Fibroblast of lung (primary cell): ENCODE measurements at regions not wholly inside any gene's neighbourhood (a gene's known extent, or its start where the extent isn't known, plus 50 kb on each side); places are given as distances from the start of the nearest gene placed in this dataset.

Source experiments
- DNase-seq, 2 donors: peaks; one replicate each; pipeline versions ENCODE4 v3.0.0 to v3.0.0-alpha.2; 2010; ENCODE audit warnings: low read depth in 2 of 2
- H2AFZ ChIP-seq: 2 replicates; pipeline ENCODE4 v1.5.1; 2012; ENCODE audit warnings: low read length, control low read depth, inconsistent platforms
- H3K27ac ChIP-seq: 2 replicates; pipeline ENCODE4 v1.5.1; 2011; ENCODE audit warnings: low read length, control low read depth; ENCODE audit not compliant: insufficient read depth
- H3K27me3 ChIP-seq: 2 replicates; pipeline ENCODE4 v1.5.1; 2011; ENCODE audit warnings: mild to moderate bottlenecking, low read length; ENCODE audit not compliant: control insufficient read depth, insufficient read depth
- H3K36me3 ChIP-seq: 2 replicates; pipeline ENCODE4 v1.5.1; 2011; ENCODE audit warnings: low read length; ENCODE audit not compliant: control insufficient read depth, insufficient read depth
- H3K4me1 ChIP-seq: 2 replicates; pipeline ENCODE4 v1.5.1; 2011; ENCODE audit warnings: low read length; ENCODE audit not compliant: control insufficient read depth, insufficient read depth; ENCODE audit errors: extremely low read depth
- H3K4me2 ChIP-seq: 2 replicates; pipeline ENCODE4 v1.5.1; 2011; ENCODE audit warnings: low read length, control low read depth; ENCODE audit not compliant: insufficient read depth; ENCODE audit errors: extremely low read depth
- H3K4me3 ChIP-seq, 4 experiments: fragments of 200-600 bp in 1 of 4; sonication (generic) in 1 of 4; replicated peaks in 1 of 4; 2 replicates each; pipeline ENCODE4 v1.5.1; 2011 to 2016; ENCODE audit warnings: low read length in 4 of 4, low read depth in 3 of 4, mild to moderate bottlenecking in 3 of 4, control low read depth in 2 of 4, inconsistent platforms in 1 of 4, mixed read lengths in 1 of 4; ENCODE audit not compliant: insufficient read depth in 1 of 4; ENCODE audit errors: control extremely low read depth in 1 of 4
- H3K79me2 ChIP-seq: 2 replicates; pipeline ENCODE4 v1.5.1; 2012; ENCODE audit warnings: mild to moderate bottlenecking, low read length, inconsistent platforms; ENCODE audit not compliant: control insufficient read depth, insufficient read depth
- H3K9ac ChIP-seq: 2 replicates; pipeline ENCODE4 v1.5.1; 2011; ENCODE audit warnings: mild to moderate bottlenecking, low read length, control low read depth; ENCODE audit not compliant: insufficient read depth
- H3K9me3 ChIP-seq: 2 replicates; pipeline ENCODE4 v1.5.1; 2012; ENCODE audit warnings: low read depth, low read length; ENCODE audit not compliant: control insufficient read depth, insufficient read depth
- H4K20me1 ChIP-seq: 2 replicates; pipeline ENCODE4 v1.5.1; 2011; ENCODE audit warnings: low read length; ENCODE audit not compliant: control insufficient read depth, insufficient read depth; ENCODE audit errors: extremely low read depth
- EZH2 ChIP-seq: IDR thresholded peaks from 2 replicates; pipeline ENCODE4 v1.5.1; 2012; ENCODE audit warnings: low read length, control low read depth, mild to moderate bottlenecking; ENCODE audit errors: missing control alignments
- TF ChIP-seq, protein P1 (sequence below), 2 donors: IDR thresholded peaks in 1 of 2; conservative IDR thresholded peaks in 1 of 2; 1 replicate in 1 of 2; 2 replicates in 1 of 2; pipeline ENCODE4 v1.5.1; 2011 to 2012; ENCODE audit warnings: low read length in 2 of 2, control low read depth in 1 of 2, inconsistent platforms in 1 of 2, low read depth in 1 of 2, mild to moderate bottlenecking in 1 of 2

DNA sequence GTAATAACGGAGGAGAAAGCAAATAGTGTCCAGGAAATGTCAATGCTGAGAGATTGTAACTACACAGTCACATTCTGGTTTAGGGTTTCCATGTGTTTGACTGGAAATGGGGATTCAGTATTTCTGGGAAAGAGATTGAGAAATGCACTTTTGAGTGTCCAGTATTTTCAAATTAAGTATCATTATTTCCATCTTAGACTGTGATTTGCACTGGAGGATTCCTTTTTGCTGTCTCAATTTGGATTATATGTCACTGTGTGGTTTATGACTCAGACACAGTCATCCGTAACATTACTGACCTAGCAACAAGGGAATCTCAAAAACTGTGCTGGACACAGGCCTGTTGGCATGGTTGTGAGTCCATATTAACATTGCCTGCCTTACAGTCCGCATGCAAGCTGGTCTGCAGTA is 681.4 kb downstream of the CDH11 start:
- Histone ChIP-seq H3K4me2 (no peak overlapping the region), H3K27ac (peak overlapping the region; percentile 72), H3K9ac (no peak overlapping the region), H4K20me1 (no peaks in the 10 kb centered on the region), H3K27me3 (no peaks in the 10 kb centered on the region), H3K9me3 (no peaks in the 10 kb centered on the region), H3K4me3 (no peak overlapping the region), H2AFZ (no peak overlapping the region), H3K79me2 (no peaks in the 10 kb centered on the region), H3K4me1 (peaks cover 4% of the 10 kb centered on the region), H3K36me3 (no peaks in the 10 kb centered on the region)
- DNase-seq = peak; percentile 98 to 99
- TF ChIP-seq, protein P1, sequence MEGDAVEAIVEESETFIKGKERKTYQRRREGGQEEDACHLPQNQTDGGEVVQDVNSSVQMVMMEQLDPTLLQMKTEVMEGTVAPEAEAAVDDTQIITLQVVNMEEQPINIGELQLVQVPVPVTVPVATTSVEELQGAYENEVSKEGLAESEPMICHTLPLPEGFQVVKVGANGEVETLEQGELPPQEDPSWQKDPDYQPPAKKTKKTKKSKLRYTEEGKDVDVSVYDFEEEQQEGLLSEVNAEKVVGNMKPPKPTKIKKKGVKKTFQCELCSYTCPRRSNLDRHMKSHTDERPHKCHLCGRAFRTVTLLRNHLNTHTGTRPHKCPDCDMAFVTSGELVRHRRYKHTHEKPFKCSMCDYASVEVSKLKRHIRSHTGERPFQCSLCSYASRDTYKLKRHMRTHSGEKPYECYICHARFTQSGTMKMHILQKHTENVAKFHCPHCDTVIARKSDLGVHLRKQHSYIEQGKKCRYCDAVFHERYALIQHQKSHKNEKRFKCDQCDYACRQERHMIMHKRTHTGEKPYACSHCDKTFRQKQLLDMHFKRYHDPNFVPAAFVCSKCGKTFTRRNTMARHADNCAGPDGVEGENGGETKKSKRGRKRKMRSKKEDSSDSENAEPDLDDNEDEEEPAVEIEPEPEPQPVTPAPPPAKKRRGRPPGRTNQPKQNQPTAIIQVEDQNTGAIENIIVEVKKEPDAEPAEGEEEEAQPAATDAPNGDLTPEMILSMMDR (conservative IDR thresholded peaks at IDR 0.05 in 1 of 2, IDR thresholded peaks at IDR 0.05 in 1 of 2; ENCODE audit: low read depth in 1 of 2, low read length in 2 of 2) = no peak
- TF ChIP-seq EZH2 = no peak

DNA sequence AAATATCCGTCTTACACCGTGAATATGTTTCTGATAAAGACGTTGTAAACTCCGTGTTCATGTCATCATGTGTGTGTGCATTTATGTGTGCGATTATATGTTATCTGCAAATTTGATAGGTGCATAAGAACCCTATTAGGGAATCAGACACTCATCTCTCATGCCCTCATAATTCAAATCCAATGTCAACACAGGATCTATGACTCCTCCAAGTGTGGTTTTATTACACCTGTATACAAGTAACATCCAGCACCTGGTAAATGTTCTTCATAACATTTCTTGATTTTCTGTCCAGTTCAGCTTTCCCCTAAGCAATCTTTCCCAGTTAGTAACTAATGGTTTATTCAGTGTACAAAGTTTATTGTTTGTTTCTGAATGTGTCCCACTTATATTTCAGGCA is 681.9 kb downstream of the CDH11 start:
- no peaks in the 10 kb centered on the region for H3K79me2 ChIP-seq
- no peak overlapping the region for H2AFZ ChIP-seq
- no peak for TF ChIP-seq EZH2
- TF ChIP-seq, protein P1 (conservative IDR thresholded peaks at IDR 0.05 in 1 of 2, IDR thresholded peaks at IDR 0.05 in 1 of 2; ENCODE audit: low read depth in 1 of 2, low read length in 2 of 2) = no peak
- H3K9me3 ChIP-seq = no peaks in the 10 kb centered on the region
- H4K20me1 ChIP-seq = no peaks in the 10 kb centered on the region
- H3K27me3 ChIP-seq = no peaks in the 10 kb centered on the region
- DNase-seq = no peak
- H3K36me3 ChIP-seq = no peaks in the 10 kb centered on the region
- H3K4me1 ChIP-seq = peaks cover 4% of the 10 kb centered on the region
- H3K9ac ChIP-seq = no peak overlapping the region
- peak overlapping the region; percentile 72 for H3K27ac ChIP-seq
- no peak overlapping the region for H3K4me2 ChIP-seq
- H3K4me3 ChIP-seq = no peak overlapping the region

DNA sequence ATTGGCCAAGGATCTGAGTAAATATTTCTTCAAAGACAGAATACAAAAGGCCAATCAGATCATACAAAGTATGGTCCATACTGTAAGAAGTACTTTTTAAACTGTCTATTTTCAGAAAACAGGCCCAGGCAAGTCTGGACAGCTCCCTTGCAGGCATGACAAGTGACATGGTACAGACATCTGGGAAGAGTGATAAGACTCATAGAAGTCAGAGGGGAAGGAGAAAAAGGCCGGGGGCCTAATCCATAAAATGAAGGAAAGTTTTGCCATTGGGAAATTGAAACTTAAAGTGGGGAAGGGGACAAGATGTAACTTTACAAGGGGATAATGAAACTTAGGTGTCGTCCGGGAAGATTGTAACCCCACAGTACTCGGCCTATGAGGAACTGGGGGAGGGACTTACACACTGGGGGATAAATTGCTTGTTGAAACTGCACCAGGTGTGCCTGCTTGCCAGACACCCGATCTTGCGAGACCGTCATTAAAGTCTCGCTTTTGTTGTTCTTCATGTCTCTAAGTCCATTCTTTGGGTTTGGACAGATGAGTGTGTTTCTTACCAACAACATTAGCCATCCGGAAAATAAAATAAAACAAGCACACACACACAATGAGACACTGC is 684.0 kb downstream of the CDH11 start:
- no peak overlapping the region for H3K9ac ChIP-seq
- H3K4me1 ChIP-seq = peaks cover 4% of the 10 kb centered on the region
- H3K27me3 ChIP-seq = no peaks in the 10 kb centered on the region
- TF ChIP-seq EZH2 = no peak
- TF ChIP-seq, protein P1 (conservative IDR thresholded peaks at IDR 0.05 in 1 of 2, IDR thresholded peaks at IDR 0.05 in 1 of 2; ENCODE audit: low read depth in 1 of 2, low read length in 2 of 2) = no peak
- H3K4me3 ChIP-seq = no peak overlapping the region
- H3K79me2 ChIP-seq = no peaks in the 10 kb centered on the region
- H3K9me3 ChIP-seq = no peaks in the 10 kb centered on the region
- no peaks in the 10 kb centered on the region for H3K36me3 ChIP-seq
- no peak for DNase-seq
- no peak overlapping the region for H3K27ac ChIP-seq
- no peak overlapping the region for H2AFZ ChIP-seq
- H3K4me2 ChIP-seq = no peak overlapping the region
- no peaks in the 10 kb centered on the region for H4K20me1 ChIP-seq
